Adrenal gland (tissue), 9 donors: ENCODE measurements at regions not wholly inside any gene's neighbourhood (a gene's known extent, or its start where the extent isn't known, plus 50 kb on each side); places are given as distances from the start of the nearest gene placed in this dataset.

Experiments
- DNase-seq, 7 donors: peaks; one replicate each; pipeline ENCODE4 v3.0.0-alpha.2; 2019 to 2020
- H3K27ac ChIP-seq, 5 donors: fragments of 200-600 bp; sonication (generic) in 4 of 5; 1 replicate in 3 of 5; 2 replicates in 2 of 5; pipeline versions ENCODE4 v1.5.1 to v1.8.0; 2016 to 2020; ENCODE audit warnings: mild to moderate bottlenecking in 1 of 5
- H3K27me3 ChIP-seq: fragments of 200-600 bp; 2 replicates; pipeline ENCODE4 v1.8.0; 2021
- H3K36me3 ChIP-seq, 2 donors: fragments of 200-600 bp; replicated peaks in 1 of 2; 1 replicate in 1 of 2; 2 replicates in 1 of 2; pipeline versions ENCODE4 v1.5.1 to v1.8.0; 2018 to 2022
- H3K4me1 ChIP-seq, 2 donors: fragments of 200-600 bp; replicated peaks in 1 of 2; 1 replicate in 1 of 2; 2 replicates in 1 of 2; pipeline versions ENCODE4 v1.5.1 to v1.8.0; 2018 to 2021
- H3K4me3 ChIP-seq, 4 donors: fragments of 200-600 bp; sonication (generic) in 3 of 4; one replicate each; pipeline ENCODE4 v1.5.1; 2016 to 2018
- H3K9me3 ChIP-seq, 3 donors: fragments of 200-600 bp; sonication (generic) in 1 of 3; replicated peaks in 1 of 3; 1 replicate in 2 of 3; 2 replicates in 1 of 3; pipeline versions ENCODE4 v1.5.1 to v1.8.0; 2016 to 2021
- CTCF ChIP-seq, 6 experiments: fragments of 450-650 bp in 4 of 6; fragments of 200-600 bp in 2 of 6; sonication (generic) in 1 of 6; IDR thresholded peaks; 1 replicate in 5 of 6; 2 replicates in 1 of 6; pipeline versions ENCODE4 v1.5.1 to v1.8.0; 2016 to 2021; ENCODE audit warnings: antibody characterized with exemption in 6 of 6, mild to moderate bottlenecking in 2 of 6, moderate library complexity in 1 of 6
- POLR2A ChIP-seq, 2 donors: fragments of 450-650 bp; IDR thresholded peaks; one replicate each; pipeline ENCODE4 v1.6.1; 2017; ENCODE audit warnings: antibody characterized with exemption in 2 of 2, mild to moderate bottlenecking in 2 of 2, moderate library complexity in 1 of 2
- WGBS, 4 donors: extraction: QIAGEN DNeasy Blood & Tissue Kit in 2 of 4; methylation state at CpG; one replicate each; pipeline versions ENCODE4 v1.1.5 to v1.1.7; 2013 to 2017; 5-methylcytosine and 5-hydroxymethylcytosine counted together
- intact Hi-C, 2 donors: fragments of 100-400 bp; cut with DNase I; formaldehyde crosslinking; loops; one replicate each; pipeline versions ENCODE4 v1.14.1 to v1.15.0; 2022 to 2023
- donor health status: healthy with polysubstance abuse.
- donor health status: Bipolar disorder and iron deficiency.
- donor health status: DM: yes; HTN: yes; CAD: no.
- donor health status: DM: no; HTN: no; CAD: no.
- donor health status: DM: no; HTN: no; CAD: no.

- H3K36me3 ChIP-seq: no peaks in the 10 kb centered on the region
- H3K4me1 ChIP-seq: no peaks in the 10 kb centered on the region
- no peak for DNase-seq
- H3K9me3 ChIP-seq: no peaks in the 10 kb centered on the region
- intact Hi-C loops: no loop called here
- 76 to 87% (median 84%) methylated on average over 4 of the region's 4 CpGs for WGBS, 4 donors
- H3K27ac ChIP-seq: no peak overlapping the region
- no peaks in the 10 kb centered on the region for H3K27me3 ChIP-seq
- no peak overlapping the region for H3K4me3 ChIP-seq
- no peak for TF ChIP-seq POLR2A (IDR thresholded peaks at IDR 0.05)
- TF ChIP-seq CTCF (IDR thresholded peaks at IDR 0.05): no peak
Measured at GRCh38 chr16:77002644-77003043, 188.3 kb upstream of the MON1B start.

DNA sequence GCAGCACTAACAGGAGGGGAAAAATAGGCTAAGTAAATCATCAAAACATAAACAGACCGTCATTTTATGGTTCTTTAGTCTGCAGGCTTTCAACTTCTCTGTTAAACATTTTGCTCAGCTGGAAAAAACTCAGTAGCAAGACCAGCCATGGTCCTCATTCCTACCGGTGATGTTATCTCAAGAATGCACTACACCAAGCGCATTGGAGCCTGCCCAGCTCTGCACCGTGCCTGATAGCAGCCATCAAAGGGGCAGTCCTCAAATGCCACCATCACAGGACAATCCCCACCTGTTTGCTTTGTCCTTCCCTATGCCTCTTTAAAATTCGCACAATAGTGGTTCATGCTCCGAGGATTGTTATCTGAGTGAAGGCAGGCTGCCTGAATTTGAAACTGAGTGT is 181.5 kb upstream of the MON1B start:
- Histone ChIP-seq H3K4me3 (no peak overlapping the region), H3K4me1 (no peaks in the 10 kb centered on the region), H3K27ac (no peak overlapping the region), H3K27me3 (no peaks in the 10 kb centered on the region), H3K9me3 (no peaks in the 10 kb centered on the region), H3K36me3 (no peaks in the 10 kb centered on the region)
- DNase-seq: no peak
- TF ChIP-seq CTCF (IDR thresholded peaks at IDR 0.05): no peak
- no peak for TF ChIP-seq POLR2A (IDR thresholded peaks at IDR 0.05)
- WGBS, 4 donors: 58 to 78% (median 75%) methylated on average over 6 of the region's 6 CpGs
- intact Hi-C loops: no loop called here

- Histone ChIP-seq H3K4me3 (no peak overlapping the region), H3K27ac (no peak overlapping the region), H3K36me3 (no peaks in the 10 kb centered on the region), H3K27me3 (no peaks in the 10 kb centered on the region), H3K4me1 (no peaks in the 10 kb centered on the region), H3K9me3 (no peaks in the 10 kb centered on the region)
- DNase-seq: no peak
- WGBS, 4 donors: 57 to 76% (median 62%) methylated on average over 2 of the region's 2 CpGs
- TF ChIP-seq CTCF (IDR thresholded peaks at IDR 0.05): no peak
- TF ChIP-seq POLR2A (IDR thresholded peaks at IDR 0.05): no peak
- intact Hi-C loops: no loop called here
Measured at GRCh38 chr16:77014441-77014840, 176.5 kb upstream of the MON1B start.

GRCh38 chr16:77030600-77030999 is 160.4 kb upstream of the MON1B start:
- no peak overlapping the region for H3K4me3 ChIP-seq
- no peaks in the 10 kb centered on the region for H3K4me1 ChIP-seq
- DNase-seq: no peak
- WGBS, 4 donors: 61 to 77% (median 67%) methylated on average over 1 of the region's 1 CpG
- no peaks in the 10 kb centered on the region for H3K9me3 ChIP-seq
- intact Hi-C loops: no loop called here
- no peaks in the 10 kb centered on the region for H3K27me3 ChIP-seq
- no peak overlapping the region for H3K27ac ChIP-seq
- no peaks in the 10 kb centered on the region for H3K36me3 ChIP-seq
- TF ChIP-seq CTCF (IDR thresholded peaks at IDR 0.05): no peak
- no peak for TF ChIP-seq POLR2A (IDR thresholded peaks at IDR 0.05)
